D721Med (cell line): ENCODE measurements at regions not wholly inside any gene's neighbourhood (a gene's known extent, or its start where the extent isn't known, plus 50 kb on each side); places are given as distances from the start of the nearest gene placed in this dataset.
"Not testable (repeated sequence)": the region's sequence is repeated elsewhere in the genome, so short reads cannot be mapped to it uniquely, and the experiment has no call there.

Experiments
- DNase-seq: peaks from one replicate; pipeline ENCODE4 v3.0.0; 2011; ENCODE audit warnings: low spot score; ENCODE audit not compliant: insufficient read length
- FAIRE-seq: peaks from 2 replicates; lab custom pipeline; 2011; peaks lifted over from hg19 to GRCh38; lab: Jason Lieb, UNC
- CTCF ChIP-seq: IDR thresholded peaks from 2 replicates; pipeline ENCODE4 v1.5.1; 2012; ENCODE audit warnings: mild to moderate bottlenecking, control low read depth; ENCODE audit not compliant: insufficient read depth; ENCODE audit errors: missing control alignments

- not testable (repeated sequence) for FAIRE-seq, DNase-seq
Observed at GRCh38 chr17:20678424-20678823, 98.9 kb downstream of the CDRT15L2 start.

- FAIRE-seq, DNase-seq: not testable (repeated sequence)
Observed at GRCh38 chr17:20681746-20682722, 102.5 kb downstream of the CDRT15L2 start.

- FAIRE-seq, DNase-seq: not testable (repeated sequence)
Observed at GRCh38 chr17:20683651-20684229, 104.2 kb downstream of the CDRT15L2 start.

- FAIRE-seq, result not testable (repeated sequence)
Observed at GRCh38 chr17:20684975-20685374, 105.5 kb downstream of the CDRT15L2 start.

GRCh38 chr17:20687584-20687983 is 108.1 kb downstream of the CDRT15L2 start:
- FAIRE-seq, DNase-seq: not testable (repeated sequence)

More at GRCh38 chr17:20684975-20685374, 105.5 kb downstream of the CDRT15L2 start:
- DNase-seq, result not testable (repeated sequence)

GRCh38 chr17:20689170-20689749 is 109.7 kb downstream of the CDRT15L2 start:
- FAIRE-seq, DNase-seq: not testable (repeated sequence)

GRCh38 chr17:20692706-20693105 is 113.2 kb downstream of the CDRT15L2 start:
- DNase-seq, FAIRE-seq: not testable (repeated sequence)

GRCh38 chr17:20695871-20696270 is 116.3 kb downstream of the CDRT15L2 start:
- FAIRE-seq, DNase-seq: not testable (repeated sequence)

- FAIRE-seq, result not testable (repeated sequence)
Observed at GRCh38 chr17:20698463-20699206, 119.1 kb downstream of the CDRT15L2 start.

GRCh38 chr17:20700528-20700927 is 121.0 kb downstream of the CDRT15L2 start:
- DNase-seq, FAIRE-seq: not testable (repeated sequence)

More at GRCh38 chr17:20698463-20699206, 119.1 kb downstream of the CDRT15L2 start:
- not testable (repeated sequence) for DNase-seq

GRCh38 chr17:20701366-20701765 is 121.8 kb downstream of the CDRT15L2 start:
- not testable (repeated sequence) for DNase-seq, FAIRE-seq

- FAIRE-seq (no peak), DNase-seq (no peak)
- TF ChIP-seq CTCF, result no peak
Observed at GRCh38 chr17:20702692-20703091, 123.2 kb downstream of the CDRT15L2 start.

GRCh38 chr17:20703781-20704180 is 124.3 kb downstream of the CDRT15L2 start:
- FAIRE-seq, result no peak
- TF ChIP-seq CTCF, result no peak
- DNase-seq, result no peak

GRCh38 chr17:20705186-20705585 is 125.7 kb downstream of the CDRT15L2 start:
- FAIRE-seq, DNase-seq: not testable (repeated sequence)
